ENCODE measurements at regions not wholly inside any gene's neighbourhood (a gene's known extent, or its start where the extent isn't known, plus 50 kb on each side); places are given as distances from the start of the nearest gene placed in this dataset.

DNA sequence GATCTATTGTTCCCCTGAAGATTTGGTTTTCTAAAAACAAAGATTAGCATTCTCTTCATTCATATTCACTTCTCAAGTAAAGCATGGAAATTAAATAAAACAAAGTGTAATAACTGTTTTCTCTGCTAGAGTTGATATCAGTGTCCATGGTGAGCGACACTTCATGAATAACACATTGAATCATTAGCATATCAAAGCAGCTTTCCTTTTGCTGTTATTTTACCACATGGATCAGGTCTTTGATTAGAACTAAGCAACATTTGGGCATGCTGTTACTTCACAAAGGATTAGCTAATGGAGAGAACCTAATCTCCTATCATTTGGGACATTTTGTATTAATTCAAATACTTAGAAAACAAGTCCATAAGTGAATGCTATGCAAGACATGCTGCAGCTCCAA is 368.8 kb upstream of the CDH19 start:
- Histone ChIP-seq H3K9ac (ENCODE audit: low read length) (no peak overlapping the region), H3K36me3 (ENCODE audit: control insufficient read depth in 1 of 2, insufficient read depth in 2 of 2, low read length in 2 of 2) (no peaks in the 10 kb centered on the region), H3K9me3 (ENCODE audit: control insufficient read depth in 1 of 2, insufficient read depth in 1 of 2, low read depth in 1 of 2, low read length in 2 of 2) (peaks cover 10 to 11% of the 10 kb centered on the region in 2 experiments; a peak in 2 of 4 replicates), H4K20me1 (ENCODE audit: insufficient read depth) (no peaks in the 10 kb centered on the region), H3K4me3 (replicated peaks in 1 of 2; ENCODE audit: low read depth in 1 of 2, low read length in 2 of 2) (no peak overlapping the region), H3K9me2 (ENCODE audit: insufficient read depth) (no peaks in the 10 kb centered on the region), H3K27ac (ENCODE audit: low read depth, low read length) (no peak overlapping the region), H3K27me3 (ENCODE audit: insufficient read depth, low read length) (no peaks in the 10 kb centered on the region), H3K79me2 (ENCODE audit: insufficient read depth, low read length) (no peaks in the 10 kb centered on the region), H2AFZ (ENCODE audit: low read depth, low read length, poor library complexity, severe bottlenecking) (no peak overlapping the region), H3K4me1 (ENCODE audit: control insufficient read depth in 1 of 2, insufficient read depth in 2 of 2, low read length in 2 of 2) (no peaks in the 10 kb centered on the region), H3K4me2 (ENCODE audit: low read length) (no peak overlapping the region)
- no peak for TF ChIP-seq CBX3 (IDR thresholded peaks at IDR 0.05; ENCODE audit: low read depth)
- ChIA-PET POLR2A (no interaction called here), CTCF (no interaction called here), RAD21 (ENCODE audit: low non-redundant PET in 1 of 2, low total read pairs in 2 of 2, uncharacterized antibody in 2 of 2, unreplicated experiment in 2 of 2) (no interaction called here)
- intact Hi-C loops (cut with micrococcal nuclease): no loop called here
- DNase-seq (ENCODE audit: low read depth, low spot score) (no peak), ATAC-seq (no peak)
- no TSS peak for BruUV-seq (replicated peaks)

DNA sequence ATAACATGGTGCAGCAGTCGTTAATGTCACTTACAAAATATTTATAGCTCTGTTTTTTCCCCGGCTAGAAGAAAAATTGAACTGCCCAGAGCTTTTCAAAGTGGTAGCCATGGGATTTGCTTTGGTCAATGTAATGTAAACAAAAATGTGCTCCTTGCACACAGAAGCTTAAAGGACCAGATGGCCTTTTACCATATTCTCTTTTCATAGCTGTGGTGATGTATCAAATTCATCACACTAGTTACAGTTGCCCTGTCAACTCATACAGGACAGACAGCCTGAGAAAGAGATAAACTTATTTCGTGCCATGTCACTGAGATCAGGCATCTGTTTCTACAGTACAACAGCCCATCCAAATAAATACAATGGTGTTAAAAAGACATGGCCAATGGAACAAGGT is 368.1 kb upstream of the CDH19 start:
- no peak overlapping the region for H3K4me2 ChIP-seq (ENCODE audit: low read length)
- ATAC-seq (no peak), DNase-seq (ENCODE audit: low read depth, low spot score) (no peak)
- no TSS peak for BruUV-seq (replicated peaks)
- RAD21 ChIA-PET (ENCODE audit: low non-redundant PET in 1 of 2, low total read pairs in 2 of 2, uncharacterized antibody in 2 of 2, unreplicated experiment in 2 of 2): no interaction called here
- no peak overlapping the region for H3K9ac ChIP-seq (ENCODE audit: low read length)
- no peak overlapping the region for H3K4me3 ChIP-seq (replicated peaks in 1 of 2; ENCODE audit: low read depth in 1 of 2, low read length in 2 of 2)
- no peak for TF ChIP-seq ATF3 (IDR thresholded peaks at IDR 0.05)
- TF ChIP-seq, protein P1, sequence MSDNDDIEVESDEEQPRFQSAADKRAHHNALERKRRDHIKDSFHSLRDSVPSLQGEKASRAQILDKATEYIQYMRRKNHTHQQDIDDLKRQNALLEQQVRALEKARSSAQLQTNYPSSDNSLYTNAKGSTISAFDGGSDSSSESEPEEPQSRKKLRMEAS (IDR thresholded peaks at IDR 0.05): no peak
- no peak for TF ChIP-seq CEBPB (IDR thresholded peaks at IDR 0.05; ENCODE audit: low read depth)
- no peak for TF ChIP-seq POLR2AphosphoS5 (IDR thresholded peaks at IDR 0.05; ENCODE audit: low read depth, low read length)
- TF ChIP-seq JUND (IDR thresholded peaks at IDR 0.05): no peak
- TF ChIP-seq EZH2 (IDR thresholded peaks at IDR 0.05): no peak
- no peak for TF ChIP-seq FOSL1 (IDR thresholded peaks at IDR 0.05; ENCODE audit: low read depth)
- H3K36me3 ChIP-seq (ENCODE audit: control insufficient read depth in 1 of 2, insufficient read depth in 2 of 2, low read length in 2 of 2): no peaks in the 10 kb centered on the region
- POLR2A ChIA-PET: no interaction called here
- CTCF ChIA-PET: no interaction called here
- no peaks in the 10 kb centered on the region for H3K9me2 ChIP-seq (ENCODE audit: insufficient read depth)
- no peaks in the 10 kb centered on the region for H3K4me1 ChIP-seq (ENCODE audit: control insufficient read depth in 1 of 2, insufficient read depth in 2 of 2, low read length in 2 of 2)
- no peaks in the 10 kb centered on the region for H3K79me2 ChIP-seq (ENCODE audit: insufficient read depth, low read length)
- peaks cover 15 to 16% of the 10 kb centered on the region in 2 experiments; a peak in 2 of 4 replicates for H3K9me3 ChIP-seq (ENCODE audit: control insufficient read depth in 1 of 2, insufficient read depth in 1 of 2, low read depth in 1 of 2, low read length in 2 of 2)
- intact Hi-C loops (cut with micrococcal nuclease): no loop called here
- no peak overlapping the region for H2AFZ ChIP-seq (ENCODE audit: low read depth, low read length, poor library complexity, severe bottlenecking)
- no peaks in the 10 kb centered on the region for H3K27me3 ChIP-seq (ENCODE audit: insufficient read depth, low read length)
- no peak overlapping the region for H3K27ac ChIP-seq (ENCODE audit: low read depth, low read length)
- no peaks in the 10 kb centered on the region for H4K20me1 ChIP-seq (ENCODE audit: insufficient read depth)

All from HCT116 (cell line).